ENCODE measurements at regions not wholly inside any gene's neighbourhood (a gene's known extent, or its start where the extent isn't known, plus 50 kb on each side); places are given as distances from the start of the nearest gene placed in this dataset.

- H3K27me3 Mint-ChIP-seq = peaks cover 51% of the 10 kb centered on the region
- H3K4me3 Mint-ChIP-seq = no peak overlapping the region
- no peaks in the 10 kb centered on the region for H3K36me3 Mint-ChIP-seq (ENCODE audit: low read depth)
- no peaks in the 10 kb centered on the region for H3K9me3 Mint-ChIP-seq
- H3K27ac Mint-ChIP-seq = no peak overlapping the region
- no peak for DNase-seq
- H3K4me1 Mint-ChIP-seq (ENCODE audit: low read depth) = peaks cover 26% of the 10 kb centered on the region
Measured at GRCh38 chrX:39907964-39908661, 189.6 kb downstream of the BCOR start.

- Mint-ChIP-seq H3K4me3 (no peak overlapping the region), H3K4me1 (ENCODE audit: low read depth) (peaks cover 9% of the 10 kb centered on the region), H3K27ac (no peak overlapping the region), H3K9me3 (no peaks in the 10 kb centered on the region), H3K36me3 (ENCODE audit: low read depth) (no peaks in the 10 kb centered on the region), H3K27me3 (peaks cover 36% of the 10 kb centered on the region)
- no peak for DNase-seq
Measured at GRCh38 chrX:39909996-39910395, 187.8 kb downstream of the BCOR start.

GRCh38 chrX:39910651-39911050 is 187.1 kb downstream of the BCOR start:
- no peak for DNase-seq
- Mint-ChIP-seq H3K27ac (no peak overlapping the region), H3K4me1 (ENCODE audit: low read depth) (peaks cover 7% of the 10 kb centered on the region), H3K27me3 (peaks cover 30% of the 10 kb centered on the region), H3K4me3 (no peak overlapping the region), H3K9me3 (no peaks in the 10 kb centered on the region), H3K36me3 (ENCODE audit: low read depth) (no peaks in the 10 kb centered on the region)

GRCh38 chrX:39911278-39911897 is 186.4 kb downstream of the BCOR start:
- Mint-ChIP-seq H3K27ac (no peak overlapping the region), H3K27me3 (peaks cover 30% of the 10 kb centered on the region), H3K4me1 (ENCODE audit: low read depth) (peaks cover 2% of the 10 kb centered on the region), H3K4me3 (no peak overlapping the region), H3K36me3 (ENCODE audit: low read depth) (no peaks in the 10 kb centered on the region), H3K9me3 (no peaks in the 10 kb centered on the region)
- DNase-seq = no peak

- Mint-ChIP-seq H3K36me3 (ENCODE audit: low read depth) (no peaks in the 10 kb centered on the region), H3K27me3 (peaks cover 30% of the 10 kb centered on the region), H3K9me3 (no peaks in the 10 kb centered on the region), H3K27ac (no peak overlapping the region), H3K4me3 (no peak overlapping the region), H3K4me1 (ENCODE audit: low read depth) (peaks cover 2% of the 10 kb centered on the region)
- no peak for DNase-seq
Measured at GRCh38 chrX:39912126-39912525, 185.6 kb downstream of the BCOR start.

- Mint-ChIP-seq H3K27me3 (peaks cover 25% of the 10 kb centered on the region), H3K4me1 (ENCODE audit: low read depth) (no peaks in the 10 kb centered on the region), H3K36me3 (ENCODE audit: low read depth) (no peaks in the 10 kb centered on the region), H3K9me3 (no peaks in the 10 kb centered on the region), H3K4me3 (no peak overlapping the region), H3K27ac (no peak overlapping the region)
- DNase-seq = no peak
Measured at GRCh38 chrX:39915081-39915480, 182.7 kb downstream of the BCOR start.

- H3K9me3 Mint-ChIP-seq = no peaks in the 10 kb centered on the region
- DNase-seq = no peak
- no peak overlapping the region for H3K4me3 Mint-ChIP-seq
- no peak overlapping the region for H3K27ac Mint-ChIP-seq
- H3K27me3 Mint-ChIP-seq = peaks cover 25% of the 10 kb centered on the region
- no peaks in the 10 kb centered on the region for H3K36me3 Mint-ChIP-seq (ENCODE audit: low read depth)
- H3K4me1 Mint-ChIP-seq (ENCODE audit: low read depth) = no peaks in the 10 kb centered on the region
Measured at GRCh38 chrX:39915596-39915995, 182.2 kb downstream of the BCOR start.

GRCh38 chrX:39921838-39922237 is 175.9 kb downstream of the BCOR start:
- Mint-ChIP-seq H3K36me3 (ENCODE audit: low read depth) (no peaks in the 10 kb centered on the region), H3K9me3 (no peaks in the 10 kb centered on the region), H3K4me1 (ENCODE audit: low read depth) (peaks cover 6% of the 10 kb centered on the region), H3K27me3 (peaks cover 17% of the 10 kb centered on the region), H3K27ac (no peak overlapping the region), H3K4me3 (no peak overlapping the region)
- no peak for DNase-seq

GRCh38 chrX:39922488-39922887 is 175.3 kb downstream of the BCOR start:
- H3K36me3 Mint-ChIP-seq (ENCODE audit: low read depth) = no peaks in the 10 kb centered on the region
- no peak for DNase-seq
- no peak overlapping the region for H3K4me3 Mint-ChIP-seq
- H3K9me3 Mint-ChIP-seq = no peaks in the 10 kb centered on the region
- H3K4me1 Mint-ChIP-seq (ENCODE audit: low read depth) = peaks cover 6% of the 10 kb centered on the region
- no peak overlapping the region for H3K27ac Mint-ChIP-seq
- H3K27me3 Mint-ChIP-seq = peaks cover 16% of the 10 kb centered on the region

- H3K27ac Mint-ChIP-seq = no peak overlapping the region
- H3K27me3 Mint-ChIP-seq = peaks cover 19% of the 10 kb centered on the region
- H3K9me3 Mint-ChIP-seq = no peaks in the 10 kb centered on the region
- H3K36me3 Mint-ChIP-seq (ENCODE audit: low read depth) = no peaks in the 10 kb centered on the region
- DNase-seq = no peak
- H3K4me3 Mint-ChIP-seq = no peak overlapping the region
- peaks cover 6% of the 10 kb centered on the region for H3K4me1 Mint-ChIP-seq (ENCODE audit: low read depth)
Measured at GRCh38 chrX:39922926-39923325, 174.8 kb downstream of the BCOR start.

- Mint-ChIP-seq H3K4me3 (no peak overlapping the region), H3K36me3 (ENCODE audit: low read depth) (no peaks in the 10 kb centered on the region), H3K27ac (no peak overlapping the region), H3K9me3 (no peaks in the 10 kb centered on the region), H3K4me1 (ENCODE audit: low read depth) (peaks cover 6% of the 10 kb centered on the region), H3K27me3 (peaks cover 20% of the 10 kb centered on the region)
- DNase-seq = no peak
Measured at GRCh38 chrX:39927380-39927779, 170.4 kb downstream of the BCOR start.

GRCh38 chrX:39928704-39929378 is 168.9 kb downstream of the BCOR start:
- no peak for DNase-seq
- no peaks in the 10 kb centered on the region for H3K9me3 Mint-ChIP-seq
- no peak overlapping the region for H3K4me3 Mint-ChIP-seq
- H3K27ac Mint-ChIP-seq = no peak overlapping the region
- peaks cover 20% of the 10 kb centered on the region for H3K27me3 Mint-ChIP-seq
- no peaks in the 10 kb centered on the region for H3K36me3 Mint-ChIP-seq (ENCODE audit: low read depth)
- peaks cover 6% of the 10 kb centered on the region for H3K4me1 Mint-ChIP-seq (ENCODE audit: low read depth)

GRCh38 chrX:39929379-39930025 is 168.3 kb downstream of the BCOR start:
- no peak overlapping the region for H3K27ac Mint-ChIP-seq
- H3K36me3 Mint-ChIP-seq (ENCODE audit: low read depth) = no peaks in the 10 kb centered on the region
- DNase-seq = no peak
- H3K27me3 Mint-ChIP-seq = peaks cover 20% of the 10 kb centered on the region
- no peaks in the 10 kb centered on the region for H3K9me3 Mint-ChIP-seq
- no peak overlapping the region for H3K4me3 Mint-ChIP-seq
- H3K4me1 Mint-ChIP-seq (ENCODE audit: low read depth) = peaks cover 6% of the 10 kb centered on the region

GRCh38 chrX:39930786-39931528 is 166.8 kb downstream of the BCOR start:
- Mint-ChIP-seq H3K4me1 (ENCODE audit: low read depth) (no peaks in the 10 kb centered on the region), H3K4me3 (no peak overlapping the region), H3K9me3 (no peaks in the 10 kb centered on the region), H3K27ac (no peak overlapping the region), H3K36me3 (ENCODE audit: low read depth) (no peaks in the 10 kb centered on the region), H3K27me3 (peaks cover 16% of the 10 kb centered on the region)
- no peak for DNase-seq
